ENCODE measurements at regions not wholly inside any gene's neighbourhood (a gene's known extent, or its start where the extent isn't known, plus 50 kb on each side); places are given as distances from the start of the nearest gene placed in this dataset.

DNA sequence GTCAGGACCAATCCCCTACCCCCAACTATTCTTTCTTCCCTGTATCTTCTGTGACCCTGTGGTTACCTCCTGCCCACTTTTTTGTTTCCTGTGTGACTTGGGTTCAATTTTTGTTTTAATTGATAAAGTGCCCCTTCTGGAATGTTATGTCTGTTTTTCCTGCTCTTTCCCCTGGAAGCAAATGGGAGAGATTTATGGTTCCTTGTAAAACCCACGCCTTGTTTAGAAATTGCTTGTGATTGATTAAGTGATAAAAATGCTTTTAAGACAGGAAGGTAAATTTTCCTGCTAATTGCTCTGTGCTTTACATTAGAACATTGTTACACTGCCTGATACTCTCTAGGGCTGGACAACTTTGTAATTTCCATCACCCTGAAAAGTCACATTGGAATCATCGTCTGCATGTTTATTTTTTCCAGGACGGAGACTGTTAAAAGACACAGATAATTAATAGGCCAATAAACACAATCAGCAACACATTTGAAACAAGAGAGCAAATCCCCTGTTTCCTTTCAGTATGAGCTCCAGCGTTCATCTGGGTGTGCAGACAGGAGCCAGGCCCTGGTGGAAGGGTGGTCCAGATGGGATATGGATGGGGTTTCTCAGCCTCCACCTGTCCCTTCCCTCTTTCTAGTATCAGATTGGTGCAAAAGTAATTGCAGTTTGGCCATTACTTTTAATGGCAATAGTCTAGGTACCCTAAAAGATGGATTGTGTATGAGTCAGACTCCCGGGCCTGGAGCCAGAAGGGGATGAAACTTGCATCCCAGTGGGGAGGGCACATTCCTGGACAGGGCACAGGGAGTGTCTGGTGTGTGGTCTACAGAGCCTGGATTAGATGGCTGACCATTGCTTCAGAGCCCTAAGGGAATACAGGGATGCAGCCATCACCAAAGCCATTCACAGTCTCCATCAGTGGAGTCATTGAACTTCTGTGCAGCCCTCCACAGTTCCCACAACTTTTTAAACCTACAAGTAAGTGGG lies 58.1 kb upstream of the AGBL1 start:
- no peaks in the 10 kb centered on the region for H3K9me3 Mint-ChIP-seq
- no peaks in the 10 kb centered on the region for H3K36me3 Mint-ChIP-seq
- DNase-seq (ENCODE audit: low spot score in 2 of 2) (no peak), ATAC-seq (no peak)
- H3K27ac Mint-ChIP-seq: no peak overlapping the region

DNA sequence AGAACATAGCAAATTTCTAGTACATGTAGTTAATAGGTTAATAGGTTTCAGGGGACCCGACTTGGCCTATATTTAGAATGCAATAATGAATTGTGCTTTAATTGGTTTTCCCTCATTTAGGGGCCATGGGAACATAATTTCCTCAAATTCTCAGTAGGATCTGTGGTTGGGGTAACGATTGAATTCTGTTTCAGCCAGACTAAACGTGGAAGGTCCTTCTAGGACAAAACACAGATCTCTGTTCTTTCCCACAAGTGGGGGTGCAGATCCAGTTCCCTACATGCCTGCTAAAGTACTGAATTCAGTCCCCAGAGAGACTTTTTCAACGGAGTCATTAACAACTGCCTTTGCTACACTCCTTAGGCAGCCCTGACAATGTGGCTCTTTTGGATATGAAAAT lies 50.7 kb upstream of the AGBL1 start:
- no peaks in the 10 kb centered on the region for H3K36me3 Mint-ChIP-seq
- no peaks in the 10 kb centered on the region for H3K9me3 Mint-ChIP-seq
- ATAC-seq (no peak), DNase-seq (ENCODE audit: low spot score in 2 of 2) (no peak)
- no peak overlapping the region for H3K27ac Mint-ChIP-seq
